Liver (tissue), 8 donors: ENCODE measurements at regions not wholly inside any gene's neighbourhood (a gene's known extent, or its start where the extent isn't known, plus 50 kb on each side); places are given as distances from the start of the nearest gene placed in this dataset.
"Not testable (repeated sequence)": the region's sequence is repeated elsewhere in the genome, so short reads cannot be mapped to it uniquely, and the experiment has no call there.

Source experiments
- DNase-seq: peaks from one replicate; pipeline ENCODE4 v3.0.0-alpha.2; 2017; ENCODE audit warnings: low spot score
- H3K27ac ChIP-seq, 2 donors: one replicate each; pipeline ENCODE4 v1.7.0; 2013; ENCODE audit warnings: inconsistent platforms in 2 of 2, low read length in 2 of 2, control low read depth in 1 of 2, low read depth in 1 of 2, mild to moderate bottlenecking in 1 of 2
- H3K27me3 ChIP-seq, 4 donors: one replicate each; pipeline versions ENCODE4 v1.6.1 to v1.7.0; 2013; ENCODE audit warnings: low read length in 3 of 4, inconsistent platforms in 1 of 4, mild to moderate bottlenecking in 1 of 4, moderate library complexity in 1 of 4; ENCODE audit not compliant: control insufficient read depth in 4 of 4, insufficient read depth in 4 of 4
- H3K36me3 ChIP-seq, 4 donors: one replicate each; pipeline versions ENCODE4 v1.6.1 to v1.7.0; 2013; ENCODE audit warnings: low read length in 3 of 4, mild to moderate bottlenecking in 3 of 4, low read depth in 1 of 4, moderate library complexity in 1 of 4; ENCODE audit not compliant: control insufficient read depth in 4 of 4, insufficient read depth in 3 of 4
- H3K4me1 ChIP-seq, 4 donors: one replicate each; pipeline versions ENCODE4 v1.6.1 to v1.7.0; 2013; ENCODE audit warnings: low read length in 3 of 4, mild to moderate bottlenecking in 3 of 4, moderate library complexity in 1 of 4; ENCODE audit not compliant: control insufficient read depth in 4 of 4, insufficient read depth in 4 of 4
- H3K4me3 ChIP-seq, 3 donors: one replicate each; pipeline versions ENCODE4 v1.6.1 to v1.7.0; 2013; ENCODE audit warnings: low read length in 3 of 3, control low read depth in 1 of 3, low read depth in 1 of 3, mild to moderate bottlenecking in 1 of 3
- H3K9ac ChIP-seq, 2 donors: one replicate each; pipeline ENCODE4 v1.7.0; 2013; ENCODE audit warnings: low read length in 2 of 2, mild to moderate bottlenecking in 2 of 2, moderate library complexity in 2 of 2, control low read depth in 1 of 2, low read depth in 1 of 2
- H3K9me3 ChIP-seq, 4 donors: one replicate each; pipeline versions ENCODE4 v1.6.1 to v1.7.0; 2013; ENCODE audit warnings: low read length in 3 of 4; ENCODE audit not compliant: control insufficient read depth in 4 of 4
- EGR1 ChIP-seq, 2 donors: IDR thresholded peaks; 2 replicates each; pipeline ENCODE4 v1.6.1; 2016 to 2018; ENCODE audit warnings: antibody characterized with exemption in 2 of 2, low read depth in 2 of 2
- FOXA1 ChIP-seq: IDR thresholded peaks from 2 replicates; pipeline ENCODE4 v1.6.1; 2016; ENCODE audit warnings: antibody characterized with exemption
- FOXA2 ChIP-seq: IDR thresholded peaks from 2 replicates; pipeline ENCODE4 v1.6.1; 2016; ENCODE audit warnings: antibody characterized with exemption
- GABPA ChIP-seq, 2 donors: IDR thresholded peaks in 1 of 2; conservative IDR thresholded peaks in 1 of 2; 2 replicates each; pipeline ENCODE4 v1.6.1; 2016; ENCODE audit warnings: antibody characterized with exemption in 2 of 2, mild to moderate bottlenecking in 1 of 2, moderate library complexity in 1 of 2
- HNF4G ChIP-seq: IDR thresholded peaks from 2 replicates; pipeline ENCODE4 v1.6.1; 2016; ENCODE audit warnings: antibody characterized with exemption
- JUND ChIP-seq, 2 donors: IDR thresholded peaks; 2 replicates each; pipeline ENCODE4 v1.6.1; 2016; ENCODE audit warnings: antibody characterized with exemption in 2 of 2
- NR2F2 ChIP-seq: IDR thresholded peaks from 2 replicates; pipeline ENCODE4 v1.6.1; 2016; ENCODE audit warnings: antibody characterized with exemption
- RAD21 ChIP-seq, 2 donors: IDR thresholded peaks; 2 replicates each; pipeline ENCODE4 v1.6.1; 2016; ENCODE audit warnings: antibody characterized with exemption in 2 of 2, mild to moderate bottlenecking in 2 of 2
- RXRA ChIP-seq, 2 donors: IDR thresholded peaks; 2 replicates each; pipeline ENCODE4 v1.6.1; 2017 to 2018; ENCODE audit warnings: antibody characterized with exemption in 2 of 2, mild to moderate bottlenecking in 1 of 2
- SP1 ChIP-seq: IDR thresholded peaks from 2 replicates; pipeline ENCODE4 v1.6.1; 2018; ENCODE audit warnings: antibody characterized with exemption, mild to moderate bottlenecking
- TAF1 ChIP-seq: conservative IDR thresholded peaks from 2 replicates; pipeline ENCODE4 v1.6.1; 2016; ENCODE audit warnings: antibody characterized with exemption, mild to moderate bottlenecking
- YY1 ChIP-seq: IDR thresholded peaks from 2 replicates; pipeline ENCODE4 v1.6.1; 2016; ENCODE audit warnings: antibody characterized with exemption, mild to moderate bottlenecking
- WGBS: extraction: QIAGEN DNeasy Blood & Tissue Kit; methylation state at CpG from one replicate; pipeline ENCODE4 v1.1.7; 2013; 5-methylcytosine and 5-hydroxymethylcytosine counted together
- TF ChIP-seq, protein P1 (sequence below): IDR thresholded peaks from 2 replicates; pipeline ENCODE4 v1.6.1; 2016; ENCODE audit warnings: antibody characterized with exemption
- TF ChIP-seq, protein P2 (sequence below): IDR thresholded peaks from 2 replicates; pipeline ENCODE4 v1.6.1; 2016; ENCODE audit warnings: antibody characterized with exemption
- TF ChIP-seq, protein P3 (sequence below): fragments of 150-350 bp; IDR thresholded peaks from 2 replicates; pipeline ENCODE4 v1.5.1; 2017; ENCODE audit warnings: improper control_type of control experiment, low read depth, low read length; ENCODE audit not compliant: missing input control
- TF ChIP-seq, protein P4 (sequence below): IDR thresholded peaks from 2 replicates; pipeline ENCODE4 v1.6.1; 2016; ENCODE audit warnings: antibody characterized with exemption
- donor health status: healthy.
- donor health status: healthy.
- donor health status: healthy.
- donor health status: healthy.
- donor health status: healthy.

DNA sequence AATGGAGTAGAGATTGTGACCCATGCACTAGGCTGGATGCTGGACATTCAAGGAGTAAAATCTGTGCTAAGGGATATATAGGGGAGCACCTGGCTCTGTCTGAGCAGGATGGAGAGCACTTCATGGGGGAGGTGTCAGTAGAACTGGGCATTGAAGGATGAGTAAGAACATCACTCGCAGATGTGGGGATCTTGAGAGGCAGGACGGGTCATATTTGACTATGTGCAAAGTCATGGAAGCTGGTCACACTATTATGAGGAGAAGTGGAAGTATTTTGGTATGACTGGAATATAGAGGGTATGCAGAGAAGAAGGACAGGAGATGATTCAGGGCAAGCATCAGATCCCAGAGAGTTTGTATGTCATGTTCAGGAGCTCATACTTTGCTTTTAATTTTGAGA is 62.9 kb upstream of the PCDH8 start:
- 81% methylated on average over 2 of the region's 2 CpGs for WGBS

DNA sequence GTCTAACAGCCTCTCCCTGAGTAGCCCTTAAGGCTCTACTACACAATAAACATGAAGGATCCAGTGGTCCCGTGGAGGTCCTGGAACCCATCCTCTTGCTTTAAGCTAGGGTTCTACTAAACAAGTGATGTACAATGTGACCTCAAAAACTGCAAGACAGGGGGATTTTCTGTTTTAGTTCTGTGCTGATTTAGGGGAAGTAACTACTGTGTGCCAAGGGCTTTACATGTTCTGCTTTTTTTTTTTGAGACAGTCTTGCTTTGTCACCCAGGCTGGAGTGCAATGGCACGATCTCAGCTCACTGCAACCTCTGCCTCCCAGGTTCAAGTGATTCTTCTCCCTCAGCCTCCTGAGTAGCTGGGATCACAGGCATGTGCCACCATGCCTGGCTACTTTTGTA is 61.9 kb upstream of the PCDH8 start:
- not testable (repeated sequence) for H3K9me3 ChIP-seq, DNase-seq, H3K9ac ChIP-seq, H3K36me3 ChIP-seq, H3K4me3 ChIP-seq, H3K27me3 ChIP-seq, H3K4me1 ChIP-seq, H3K27ac ChIP-seq
- 53% methylated on average over 2 of the region's 2 CpGs for WGBS

More for the DNA sequence above, 62.9 kb upstream of the PCDH8 start:
- Histone ChIP-seq H3K9ac (no peak overlapping the region), H3K27ac (no peak overlapping the region), H3K4me1 (no peaks in the 10 kb centered on the region), H3K9me3 (no peaks in the 10 kb centered on the region), H3K27me3 (peaks cover 0 to 4% (median 1%) of the 10 kb centered on the region in 4 donors), H3K36me3 (no peaks in the 10 kb centered on the region), H3K4me3 (no peak overlapping the region)
- no peak for TF ChIP-seq RXRA (IDR thresholded peaks at IDR 0.05)
- TF ChIP-seq HNF4G: no peak
- TF ChIP-seq, protein P1, sequence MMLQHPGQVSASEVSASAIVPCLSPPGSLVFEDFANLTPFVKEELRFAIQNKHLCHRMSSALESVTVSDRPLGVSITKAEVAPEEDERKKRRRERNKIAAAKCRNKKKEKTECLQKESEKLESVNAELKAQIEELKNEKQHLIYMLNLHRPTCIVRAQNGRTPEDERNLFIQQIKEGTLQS: no peak
- TF ChIP-seq RAD21 (IDR thresholded peaks at IDR 0.05): no peak
- no peak for TF ChIP-seq YY1
- no peak for TF ChIP-seq TAF1
- TF ChIP-seq, protein P2, sequence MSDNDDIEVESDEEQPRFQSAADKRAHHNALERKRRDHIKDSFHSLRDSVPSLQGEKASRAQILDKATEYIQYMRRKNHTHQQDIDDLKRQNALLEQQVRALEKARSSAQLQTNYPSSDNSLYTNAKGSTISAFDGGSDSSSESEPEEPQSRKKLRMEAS: no peak
- TF ChIP-seq, protein P3, sequence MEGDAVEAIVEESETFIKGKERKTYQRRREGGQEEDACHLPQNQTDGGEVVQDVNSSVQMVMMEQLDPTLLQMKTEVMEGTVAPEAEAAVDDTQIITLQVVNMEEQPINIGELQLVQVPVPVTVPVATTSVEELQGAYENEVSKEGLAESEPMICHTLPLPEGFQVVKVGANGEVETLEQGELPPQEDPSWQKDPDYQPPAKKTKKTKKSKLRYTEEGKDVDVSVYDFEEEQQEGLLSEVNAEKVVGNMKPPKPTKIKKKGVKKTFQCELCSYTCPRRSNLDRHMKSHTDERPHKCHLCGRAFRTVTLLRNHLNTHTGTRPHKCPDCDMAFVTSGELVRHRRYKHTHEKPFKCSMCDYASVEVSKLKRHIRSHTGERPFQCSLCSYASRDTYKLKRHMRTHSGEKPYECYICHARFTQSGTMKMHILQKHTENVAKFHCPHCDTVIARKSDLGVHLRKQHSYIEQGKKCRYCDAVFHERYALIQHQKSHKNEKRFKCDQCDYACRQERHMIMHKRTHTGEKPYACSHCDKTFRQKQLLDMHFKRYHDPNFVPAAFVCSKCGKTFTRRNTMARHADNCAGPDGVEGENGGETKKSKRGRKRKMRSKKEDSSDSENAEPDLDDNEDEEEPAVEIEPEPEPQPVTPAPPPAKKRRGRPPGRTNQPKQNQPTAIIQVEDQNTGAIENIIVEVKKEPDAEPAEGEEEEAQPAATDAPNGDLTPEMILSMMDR: no peak
- TF ChIP-seq, protein P4, sequence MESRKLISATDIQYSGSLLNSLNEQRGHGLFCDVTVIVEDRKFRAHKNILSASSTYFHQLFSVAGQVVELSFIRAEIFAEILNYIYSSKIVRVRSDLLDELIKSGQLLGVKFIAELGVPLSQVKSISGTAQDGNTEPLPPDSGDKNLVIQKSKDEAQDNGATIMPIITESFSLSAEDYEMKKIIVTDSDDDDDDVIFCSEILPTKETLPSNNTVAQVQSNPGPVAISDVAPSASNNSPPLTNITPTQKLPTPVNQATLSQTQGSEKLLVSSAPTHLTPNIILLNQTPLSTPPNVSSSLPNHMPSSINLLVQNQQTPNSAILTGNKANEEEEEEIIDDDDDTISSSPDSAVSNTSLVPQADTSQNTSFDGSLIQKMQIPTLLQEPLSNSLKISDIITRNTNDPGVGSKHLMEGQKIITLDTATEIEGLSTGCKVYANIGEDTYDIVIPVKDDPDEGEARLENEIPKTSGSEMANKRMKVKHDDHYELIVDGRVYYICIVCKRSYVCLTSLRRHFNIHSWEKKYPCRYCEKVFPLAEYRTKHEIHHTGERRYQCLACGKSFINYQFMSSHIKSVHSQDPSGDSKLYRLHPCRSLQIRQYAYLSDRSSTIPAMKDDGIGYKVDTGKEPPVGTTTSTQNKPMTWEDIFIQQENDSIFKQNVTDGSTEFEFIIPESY: no peak
- no peak for TF ChIP-seq JUND (IDR thresholded peaks at IDR 0.05)
- TF ChIP-seq FOXA2: no peak
- TF ChIP-seq SP1: no peak
- DNase-seq: no peak

DNA sequence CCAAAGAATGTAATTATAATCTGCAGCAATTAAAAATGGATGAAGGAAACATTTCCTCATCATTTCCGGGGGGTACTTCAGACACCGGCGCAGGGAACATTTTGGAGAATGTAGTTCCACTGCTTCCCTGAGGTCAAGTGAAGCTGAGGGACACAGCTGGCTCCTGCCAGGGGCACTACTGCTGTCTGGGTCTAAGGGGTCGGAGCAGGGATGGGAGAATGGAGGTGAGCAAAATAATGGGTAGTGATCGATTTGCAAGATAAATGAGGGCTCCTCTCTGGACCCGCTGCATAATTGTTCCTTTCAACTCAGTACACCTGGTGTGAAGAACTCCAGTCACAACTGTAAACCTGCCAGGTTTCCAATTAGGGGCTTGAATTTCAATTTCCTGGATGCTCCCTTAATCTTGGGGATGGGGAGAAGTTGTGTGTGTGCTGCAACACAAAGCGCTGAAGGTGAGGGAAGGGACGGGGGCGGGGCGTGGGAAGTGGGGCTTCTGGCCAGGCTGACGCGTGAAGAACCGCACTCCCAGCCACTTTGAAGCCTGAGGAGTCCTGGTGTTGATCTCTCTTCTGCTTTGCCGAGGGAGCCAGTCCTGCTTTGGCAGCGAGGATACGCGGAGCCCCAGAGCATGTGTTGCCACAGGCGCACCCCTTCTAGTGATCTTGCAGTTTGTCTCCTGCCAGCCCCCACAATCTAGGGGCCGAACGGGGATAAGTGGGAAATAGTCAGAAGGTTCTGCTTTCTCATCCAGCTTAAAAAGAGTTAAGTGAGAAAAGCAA is 57.9 kb upstream of the PCDH8 start:
- peaks cover 0 to 3% (median 2%) of the 10 kb centered on the region in 4 donors for H3K4me1 ChIP-seq
- H3K9me3 ChIP-seq: no peaks in the 10 kb centered on the region

More for the DNA sequence above, 57.9 kb upstream of the PCDH8 start:
- Histone ChIP-seq H3K4me3 (no peak overlapping the region), H3K9ac (no peak overlapping the region), H3K36me3 (no peaks in the 10 kb centered on the region), H3K27me3 (peaks cover 0 to 16% (median 2%) of the 10 kb centered on the region in 4 donors), H3K27ac (no peak overlapping the region)
- TF ChIP-seq GABPA (IDR thresholded peaks at IDR 0.05 in 1 of 2, conservative IDR thresholded peaks at IDR 0.05 in 1 of 2) (no peak), YY1 (no peak), FOXA1 (no peak), RAD21 (IDR thresholded peaks at IDR 0.05) (no peak), SP1 (no peak), TAF1 (no peak), EGR1 (IDR thresholded peaks at IDR 0.05; ENCODE audit: low read depth in 2 of 2) (no peak), NR2F2 (no peak), JUND (IDR thresholded peaks at IDR 0.05) (no peak), HNF4G (no peak)
- TF ChIP-seq, protein P1: no peak
- TF ChIP-seq, protein P2: no peak
- TF ChIP-seq, protein P4: no peak
- TF ChIP-seq, protein P3: no peak
- DNase-seq: no peak
- WGBS: 35% methylated on average over 20 of the region's 20 CpGs
